ENCODE measurements at regions not wholly inside any gene's neighbourhood (a gene's known extent, or its start where the extent isn't known, plus 50 kb on each side); places are given as distances from the start of the nearest gene placed in this dataset.
A peak's percentile ranks its signal among the peaks of the same experiment; 100 is the strongest.

DNA sequence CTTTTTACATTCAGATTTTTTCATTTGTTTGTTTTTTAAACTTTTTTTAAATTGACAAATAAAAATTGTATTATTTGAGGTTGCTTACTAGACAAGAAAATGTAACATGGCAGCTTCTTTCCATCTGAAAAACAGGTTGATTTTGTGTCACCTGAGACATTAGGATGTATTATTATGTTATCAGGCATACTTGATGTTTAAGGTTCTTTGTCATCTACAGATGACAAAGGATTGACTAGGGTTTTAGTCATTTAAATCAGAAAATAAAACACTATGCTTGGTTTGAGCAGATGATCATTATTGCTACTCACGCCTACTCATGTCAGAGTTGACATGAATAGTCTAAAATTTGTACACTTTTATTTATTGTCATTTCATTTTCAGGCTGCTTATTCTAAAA lies 1494.5 kb downstream of the SLITRK5 start:
- Histone ChIP-seq H3K4me3 (ENCODE audit: low read length) (no peak overlapping the region), H3K27ac (ENCODE audit: low read length) (no peak overlapping the region), H3K27me3 (ENCODE audit: low read length) (no peaks in the 10 kb centered on the region), H3K4me2 (ENCODE audit: low read depth, low read length, poor library complexity, severe bottlenecking) (no peak overlapping the region), H3K9me2 (replicated peaks; ENCODE audit: insufficient read depth, low read length) (no peaks in the 10 kb centered on the region), H2AFZ (ENCODE audit: low read length) (peak overlapping the region; percentile 86), H4K20me1 (ENCODE audit: insufficient read depth, low read depth, low read length) (no peaks in the 10 kb centered on the region), H3K79me2 (ENCODE audit: low read length) (no peaks in the 10 kb centered on the region), H3K9ac (ENCODE audit: low read length) (no peak overlapping the region), H3K4me1 (ENCODE audit: low read length) (peaks cover 2% of the 10 kb centered on the region; the same call in 1 of the 2 replicates), H3K36me3 (ENCODE audit: insufficient read depth, low read length) (no peaks in the 10 kb centered on the region), H3K9me3 (ENCODE audit: low read length) (no peaks in the 10 kb centered on the region)
- DNase-seq: no peak

DNA sequence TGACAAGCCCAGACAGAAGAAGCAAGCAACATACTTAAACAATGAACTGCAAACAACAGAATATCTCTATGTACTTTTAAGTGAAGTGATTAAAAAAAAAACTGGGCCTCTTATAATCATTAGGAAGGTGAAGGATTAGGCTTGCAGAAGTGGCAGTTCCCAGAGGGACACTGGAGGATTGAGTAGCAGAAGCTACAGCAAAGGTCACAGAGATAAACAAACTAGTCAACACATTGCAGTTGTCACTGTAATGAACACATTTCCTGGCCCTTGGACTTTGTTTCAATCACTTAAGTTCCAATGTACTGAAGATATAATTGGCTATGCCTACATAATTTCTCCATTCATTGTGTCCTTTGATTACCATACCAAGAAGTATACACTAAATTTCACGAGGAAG lies 1498.8 kb downstream of the SLITRK5 start:
- Histone ChIP-seq H3K4me2 (ENCODE audit: low read depth, low read length, poor library complexity, severe bottlenecking) (no peak overlapping the region), H4K20me1 (ENCODE audit: insufficient read depth, low read depth, low read length) (no peaks in the 10 kb centered on the region)
- no peak for DNase-seq

DNA sequence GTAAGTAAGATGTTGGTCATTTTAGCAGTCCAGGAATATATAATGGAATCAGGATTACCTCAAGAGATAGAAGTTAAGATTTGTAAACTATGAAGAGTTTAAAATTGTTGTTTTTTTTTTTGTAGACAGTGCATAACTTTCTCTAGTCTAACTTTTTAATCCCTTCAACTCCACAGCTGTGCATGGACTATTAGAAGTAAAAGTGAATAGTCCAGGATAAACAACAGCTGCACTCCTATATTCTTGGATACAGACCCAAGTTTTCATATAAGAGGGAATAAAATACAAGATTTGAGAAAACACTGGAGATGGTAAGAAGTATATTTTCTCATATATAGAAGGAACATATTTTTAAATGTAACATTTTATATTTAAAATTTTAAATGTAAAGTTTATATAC lies 1509.9 kb downstream of the SLITRK5 start:
- Histone ChIP-seq H3K27me3 (ENCODE audit: low read length) (no peaks in the 10 kb centered on the region), H3K4me3 (ENCODE audit: low read length) (no peak overlapping the region), H3K9me3 (ENCODE audit: low read length) (peaks cover 24% of the 10 kb centered on the region), H3K36me3 (ENCODE audit: insufficient read depth, low read length) (peaks cover 4% of the 10 kb centered on the region; the same call in 1 of the 2 replicates), H4K20me1 (ENCODE audit: insufficient read depth, low read depth, low read length) (no peaks in the 10 kb centered on the region), H3K4me1 (ENCODE audit: low read length) (peaks cover 11% of the 10 kb centered on the region), H3K9me2 (replicated peaks; ENCODE audit: insufficient read depth, low read length) (no peaks in the 10 kb centered on the region), H3K4me2 (ENCODE audit: low read depth, low read length, poor library complexity, severe bottlenecking) (no peak overlapping the region), H3K27ac (ENCODE audit: low read length) (no peak overlapping the region), H3K9ac (ENCODE audit: low read length) (no peak overlapping the region), H2AFZ (ENCODE audit: low read length) (0 out of 2 replicates have a peak overlapping the region, but pooled peaks have one; percentile 20), H3K79me2 (ENCODE audit: low read length) (no peaks in the 10 kb centered on the region)
- no peak for DNase-seq

More for the DNA sequence above, 1498.8 kb downstream of the SLITRK5 start:
- Histone ChIP-seq H2AFZ (ENCODE audit: low read length) (peak overlapping the region; percentile 85), H3K9me3 (ENCODE audit: low read length) (no peaks in the 10 kb centered on the region), H3K4me1 (ENCODE audit: low read length) (peaks cover 2% of the 10 kb centered on the region; the same call in 1 of the 2 replicates), H3K36me3 (ENCODE audit: insufficient read depth, low read length) (no peaks in the 10 kb centered on the region), H3K27ac (ENCODE audit: low read length) (no peak overlapping the region), H3K9ac (ENCODE audit: low read length) (no peak overlapping the region), H3K4me3 (ENCODE audit: low read length) (no peak overlapping the region), H3K9me2 (replicated peaks; ENCODE audit: insufficient read depth, low read length) (no peaks in the 10 kb centered on the region), H3K27me3 (ENCODE audit: low read length) (no peaks in the 10 kb centered on the region), H3K79me2 (ENCODE audit: low read length) (no peaks in the 10 kb centered on the region)

DNA sequence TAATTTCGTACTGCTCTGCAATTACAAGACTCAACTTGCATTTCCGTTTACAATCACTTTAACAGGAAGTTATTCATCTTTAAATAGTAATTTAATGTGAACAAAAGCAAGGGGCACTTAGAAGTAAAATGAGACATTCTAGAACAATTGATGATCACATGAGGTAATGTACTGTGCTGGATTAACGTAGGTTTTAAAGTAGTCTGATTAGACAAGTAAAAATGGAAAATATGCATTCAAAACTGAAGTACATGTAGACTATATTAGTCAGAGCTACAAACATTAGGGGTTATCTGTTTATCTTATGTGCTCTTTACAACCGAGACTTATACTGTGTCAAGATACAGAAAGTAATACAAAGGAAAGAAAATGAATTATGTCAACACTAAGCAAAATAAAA lies 1528.0 kb downstream of the SLITRK5 start:
- Histone ChIP-seq H2AFZ (ENCODE audit: low read length) (peak overlapping the region; percentile 75), H3K27me3 (ENCODE audit: low read length) (no peaks in the 10 kb centered on the region), H3K4me1 (ENCODE audit: low read length) (peaks cover 4% of the 10 kb centered on the region; the same call in 1 of the 2 replicates), H3K36me3 (ENCODE audit: insufficient read depth, low read length) (no peaks in the 10 kb centered on the region), H3K9ac (ENCODE audit: low read length) (no peak overlapping the region), H3K9me2 (replicated peaks; ENCODE audit: insufficient read depth, low read length) (no peaks in the 10 kb centered on the region), H4K20me1 (ENCODE audit: insufficient read depth, low read depth, low read length) (no peaks in the 10 kb centered on the region), H3K4me3 (ENCODE audit: low read length) (no peak overlapping the region), H3K9me3 (ENCODE audit: low read length) (no peaks in the 10 kb centered on the region), H3K4me2 (ENCODE audit: low read depth, low read length, poor library complexity, severe bottlenecking) (no peak overlapping the region), H3K79me2 (ENCODE audit: low read length) (no peaks in the 10 kb centered on the region), H3K27ac (ENCODE audit: low read length) (no peak overlapping the region)
- no peak for DNase-seq

DNA sequence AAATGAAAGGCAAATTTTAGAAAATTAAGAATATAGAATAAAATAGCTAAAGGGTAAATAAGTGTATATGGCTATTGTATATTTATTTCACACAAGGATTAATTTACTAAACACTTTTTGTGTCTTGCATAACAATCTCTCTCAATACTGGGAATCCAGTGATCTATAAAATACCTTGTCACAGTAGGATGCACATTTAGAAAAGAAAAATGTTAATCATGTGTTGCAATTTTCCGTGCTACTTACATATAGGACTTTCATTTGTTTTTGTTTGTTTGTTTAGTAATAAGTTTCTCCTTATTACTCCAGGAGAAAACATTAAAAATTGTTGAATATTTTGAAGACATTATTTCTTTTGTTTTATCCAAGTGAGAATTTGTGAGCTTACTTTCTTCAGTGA lies 1533.3 kb downstream of the SLITRK5 start:
- H3K27me3 ChIP-seq (ENCODE audit: low read length): no peaks in the 10 kb centered on the region
- no peak overlapping the region; the same call in 1 of the 2 replicates for H2AFZ ChIP-seq (ENCODE audit: low read length)
- DNase-seq: no peak
- H3K79me2 ChIP-seq (ENCODE audit: low read length): no peaks in the 10 kb centered on the region
- H3K4me2 ChIP-seq (ENCODE audit: low read depth, low read length, poor library complexity, severe bottlenecking): no peak overlapping the region
- H3K27ac ChIP-seq (ENCODE audit: low read length): no peak overlapping the region
- no peak overlapping the region for H3K9ac ChIP-seq (ENCODE audit: low read length)
- no peaks in the 10 kb centered on the region for H3K36me3 ChIP-seq (ENCODE audit: insufficient read depth, low read length)
- H3K4me1 ChIP-seq (ENCODE audit: low read length): peaks cover 18% of the 10 kb centered on the region; the same call in 1 of the 2 replicates
- H3K4me3 ChIP-seq (ENCODE audit: low read length): no peak overlapping the region
- no peaks in the 10 kb centered on the region for H4K20me1 ChIP-seq (ENCODE audit: insufficient read depth, low read depth, low read length)
- H3K9me2 ChIP-seq (replicated peaks; ENCODE audit: insufficient read depth, low read length): no peaks in the 10 kb centered on the region
- no peaks in the 10 kb centered on the region for H3K9me3 ChIP-seq (ENCODE audit: low read length)

DNA sequence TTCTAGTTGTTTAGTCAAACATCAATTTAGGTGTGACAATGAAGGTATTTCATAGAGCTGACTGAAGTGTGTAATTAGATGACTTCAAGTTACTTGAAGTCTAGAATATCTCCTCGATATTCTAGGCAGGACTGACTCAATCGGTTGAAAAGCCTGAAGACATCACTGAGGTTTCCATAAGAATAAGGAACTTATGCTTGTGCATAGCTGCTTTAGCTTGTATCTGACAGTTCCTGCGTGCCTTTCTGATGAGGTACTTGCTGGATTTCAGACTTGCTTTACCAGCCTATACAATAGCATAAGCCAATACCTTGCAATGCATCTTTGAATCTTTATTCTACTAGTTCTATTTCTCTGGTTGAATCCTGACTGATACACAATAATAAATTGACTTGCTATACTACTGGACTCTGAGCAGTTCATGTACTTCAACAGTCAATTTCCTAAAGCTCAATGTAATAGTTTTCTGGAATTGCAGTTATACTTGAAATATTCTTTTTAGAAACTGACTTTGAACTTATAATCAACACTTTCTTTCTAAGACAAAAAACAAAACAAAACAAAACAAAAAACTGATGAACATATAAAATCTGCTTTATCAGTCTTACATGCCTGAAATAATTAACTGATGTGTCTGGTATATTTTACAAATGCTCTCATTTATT lies 1534.8 kb downstream of the SLITRK5 start:
- Histone ChIP-seq H3K27me3 (ENCODE audit: low read length) (no peaks in the 10 kb centered on the region), H3K27ac (ENCODE audit: low read length) (no peak overlapping the region), H3K4me1 (ENCODE audit: low read length) (peaks cover 15% of the 10 kb centered on the region; the same call in 1 of the 2 replicates), H3K9me3 (ENCODE audit: low read length) (no peaks in the 10 kb centered on the region; the same call in 1 of the 2 replicates), H4K20me1 (ENCODE audit: insufficient read depth, low read depth, low read length) (no peaks in the 10 kb centered on the region), H3K9ac (ENCODE audit: low read length) (no peak overlapping the region), H3K36me3 (ENCODE audit: insufficient read depth, low read length) (no peaks in the 10 kb centered on the region), H2AFZ (ENCODE audit: low read length) (peak overlapping the region; percentile 81), H3K9me2 (replicated peaks; ENCODE audit: insufficient read depth, low read length) (no peaks in the 10 kb centered on the region), H3K4me3 (ENCODE audit: low read length) (no peak overlapping the region), H3K4me2 (ENCODE audit: low read depth, low read length, poor library complexity, severe bottlenecking) (no peak overlapping the region), H3K79me2 (ENCODE audit: low read length) (no peaks in the 10 kb centered on the region)
- no peak for DNase-seq

DNA sequence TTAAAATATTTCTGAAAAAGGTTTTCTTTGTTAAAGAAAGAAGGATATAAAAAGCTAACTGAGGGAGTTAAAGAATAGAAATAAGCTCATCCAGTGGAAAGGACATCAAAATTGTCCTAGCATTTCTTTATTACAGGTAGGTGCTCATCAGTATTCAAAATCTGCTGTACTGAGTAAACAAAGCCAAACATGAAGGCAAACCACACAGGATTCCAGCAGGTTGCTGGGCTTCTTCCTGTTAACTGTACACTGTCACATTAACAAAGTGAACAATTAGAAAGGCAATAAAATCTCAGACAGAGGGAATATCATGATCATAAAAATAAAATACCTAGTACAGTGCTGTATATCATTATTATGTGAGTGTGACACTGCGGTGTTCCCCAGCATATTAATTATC lies 1541.0 kb downstream of the SLITRK5 start:
- DNase-seq: no peak
- no peaks in the 10 kb centered on the region for H3K79me2 ChIP-seq (ENCODE audit: low read length)
- no peaks in the 10 kb centered on the region for H3K27me3 ChIP-seq (ENCODE audit: low read length)
- no peaks in the 10 kb centered on the region for H3K36me3 ChIP-seq (ENCODE audit: insufficient read depth, low read length)
- no peak overlapping the region for H3K9ac ChIP-seq (ENCODE audit: low read length)
- H2AFZ ChIP-seq (ENCODE audit: low read length): peak overlapping the region; percentile 55
- H3K9me3 ChIP-seq (ENCODE audit: low read length): no peaks in the 10 kb centered on the region; the same call in 1 of the 2 replicates
- no peaks in the 10 kb centered on the region for H4K20me1 ChIP-seq (ENCODE audit: insufficient read depth, low read depth, low read length)
- H3K4me1 ChIP-seq (ENCODE audit: low read length): peaks cover 12% of the 10 kb centered on the region
- H3K9me2 ChIP-seq (replicated peaks; ENCODE audit: insufficient read depth, low read length): no peaks in the 10 kb centered on the region
- H3K4me3 ChIP-seq (ENCODE audit: low read length): no peak overlapping the region
- no peak overlapping the region for H3K27ac ChIP-seq (ENCODE audit: low read length)
- H3K4me2 ChIP-seq (ENCODE audit: low read depth, low read length, poor library complexity, severe bottlenecking): no peak overlapping the region

DNA sequence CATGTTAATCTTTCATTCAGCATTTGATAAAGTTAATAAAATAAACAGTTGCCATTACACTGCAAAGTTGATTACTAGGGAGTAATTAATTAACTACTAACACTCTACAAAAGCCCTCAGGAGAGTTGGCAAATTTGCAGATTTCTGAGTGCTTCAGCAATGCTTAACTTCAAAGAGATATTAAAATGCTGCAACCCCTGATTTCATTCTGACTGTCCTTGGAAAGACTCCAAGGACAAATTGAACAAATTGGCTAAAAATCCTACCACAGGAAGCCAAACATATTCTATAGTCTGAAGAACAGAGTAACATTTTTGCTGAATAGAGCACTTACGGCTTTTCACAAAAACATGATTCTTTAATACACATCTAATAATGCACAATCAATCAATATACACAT lies 1543.0 kb downstream of the SLITRK5 start:
- Histone ChIP-seq H3K9me3 (ENCODE audit: low read length) (no peaks in the 10 kb centered on the region; the same call in none of the 2 replicates), H3K36me3 (ENCODE audit: insufficient read depth, low read length) (no peaks in the 10 kb centered on the region), H3K9ac (ENCODE audit: low read length) (no peak overlapping the region), H3K27ac (ENCODE audit: low read length) (no peak overlapping the region), H3K4me2 (ENCODE audit: low read depth, low read length, poor library complexity, severe bottlenecking) (no peak overlapping the region), H4K20me1 (ENCODE audit: insufficient read depth, low read depth, low read length) (no peaks in the 10 kb centered on the region), H3K4me1 (ENCODE audit: low read length) (peaks cover 7% of the 10 kb centered on the region), H2AFZ (ENCODE audit: low read length) (peak overlapping the region; percentile 88), H3K9me2 (replicated peaks; ENCODE audit: insufficient read depth, low read length) (no peaks in the 10 kb centered on the region), H3K79me2 (ENCODE audit: low read length) (no peaks in the 10 kb centered on the region), H3K27me3 (ENCODE audit: low read length) (no peaks in the 10 kb centered on the region), H3K4me3 (ENCODE audit: low read length) (no peak overlapping the region)
- no peak for DNase-seq
